Right ventricle myocardium superior (tissue), 1 donor: ENCODE measurements at regions not wholly inside any gene's neighbourhood (a gene's known extent, or its start where the extent isn't known, plus 50 kb on each side); places are given as distances from the start of the nearest gene placed in this dataset.
"Not testable (repeated sequence)": the region's sequence is repeated elsewhere in the genome, so short reads cannot be mapped to it uniquely, and the experiment has no call there.

Source experiments
- ATAC-seq: fragments of 200-7000 bp; cut with Tn5 transposase; one replicate; pipeline ENCODE4 v1.9.1; 2020; ENCODE audit warnings: mild to moderate bottlenecking; ENCODE audit not compliant: poor library complexity
- DNase-seq: peaks from one replicate; pipeline ENCODE4 v3.0.0-alpha.2; 2020
- intact Hi-C: fragments of 100-400 bp; cut with DNase I; formaldehyde crosslinking; loops from one replicate; pipeline ENCODE4 v1.11.2; 2022
- donor health status: DM: no; HTN: yes; CAD: no; lungs with severe emphysema.

- ATAC-seq (no peak), DNase-seq (no peak)
- intact Hi-C loops = no loop called here
Measured at GRCh38 chr9:32881948-32882347, 98.6 kb downstream of the TMEM215 start.

- DNase-seq (no peak), ATAC-seq (no peak)
- intact Hi-C loops = no loop called here
Measured at GRCh38 chr9:32882705-32883104, 99.4 kb downstream of the TMEM215 start.

- no peak for DNase-seq
- ATAC-seq = no peak
- intact Hi-C loops = no loop called here
Measured at GRCh38 chr9:32884482-32884881, 101.1 kb downstream of the TMEM215 start.

GRCh38 chr9:32886021-32886420 lies 102.7 kb downstream of the TMEM215 start:
- ATAC-seq (no peak), DNase-seq (no peak)
- intact Hi-C loops = no loop called here

- ATAC-seq, DNase-seq, intact Hi-C loops: not testable (repeated sequence)
Measured at GRCh38 chr9:32894485-32894884, 106.9 kb downstream of the APTX start.

- ATAC-seq = no peak
- intact Hi-C loops = no loop called here
- no peak for DNase-seq
Measured at GRCh38 chr9:32899181-32899580, 102.2 kb downstream of the APTX start.

- no peak for ATAC-seq
- intact Hi-C loops = no loop called here
- DNase-seq = no peak
Measured at GRCh38 chr9:32899761-32900160, 101.7 kb downstream of the APTX start.

- DNase-seq (no peak), ATAC-seq (no peak)
- intact Hi-C loops = no loop called here
Measured at GRCh38 chr9:32906213-32906612, 95.2 kb downstream of the APTX start.

- DNase-seq (no peak), ATAC-seq (no peak)
- intact Hi-C loops = no loop called here
Measured at GRCh38 chr9:32915802-32916201, 85.6 kb downstream of the APTX start.

- ATAC-seq (no peak), DNase-seq (no peak)
- intact Hi-C loops = no loop called here
Measured at GRCh38 chr9:32918628-32919027, 82.8 kb downstream of the APTX start.
